ENCODE measurements at regions not wholly inside any gene's neighbourhood (a gene's known extent, or its start where the extent isn't known, plus 50 kb on each side); places are given as distances from the start of the nearest gene placed in this dataset.

DNA sequence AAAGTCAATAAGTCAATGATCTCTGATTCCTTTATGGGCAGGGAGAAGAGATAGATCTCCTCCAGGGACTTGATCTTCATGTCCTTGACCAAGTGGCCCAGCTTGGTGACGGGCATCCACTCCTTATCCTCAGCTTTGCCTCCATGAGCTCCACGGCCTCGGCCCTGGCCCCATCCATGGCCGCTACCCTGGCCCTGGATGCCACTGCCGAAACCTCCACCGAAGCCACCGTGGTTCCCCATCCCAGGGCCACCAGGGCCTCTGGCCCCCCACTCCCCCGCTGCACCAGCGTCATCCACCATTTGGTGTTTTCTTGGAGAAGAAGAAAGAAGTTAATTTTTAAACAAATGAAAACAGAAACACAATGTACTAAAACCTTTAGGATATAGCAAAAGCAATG lies 518.1 kb downstream of the GRXCR1 start:
- in situ Hi-C loops (cut with MboI): no loop called here
- no peaks in the 10 kb centered on the region for H3K79me2 ChIP-seq (ENCODE audit: control insufficient read depth, insufficient read depth, low read length)

DNA sequence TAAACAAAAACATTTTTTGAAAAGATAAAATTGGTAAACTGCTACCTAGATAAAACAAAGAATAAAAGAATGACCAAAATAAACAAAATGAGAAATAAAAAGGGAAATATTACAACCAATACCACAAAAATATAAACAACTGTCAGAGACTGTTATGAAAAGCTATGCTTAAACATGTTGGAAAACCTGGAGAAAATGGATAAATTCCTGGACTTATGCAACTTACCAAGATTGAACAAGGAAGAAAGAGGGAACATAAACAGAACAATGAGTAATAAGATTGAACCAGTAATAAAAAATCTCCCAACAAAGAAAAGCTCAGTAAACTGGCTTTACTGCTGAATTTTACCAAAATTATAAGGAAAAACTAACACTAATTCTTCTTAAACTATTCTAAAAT lies 518.7 kb downstream of the GRXCR1 start:
- ChIA-PET CTCF (ENCODE audit: low intra/inter-chr PET ratio) (no interaction called here), POLR2A (no interaction called here)
- FAIRE-seq (no peak), DNase-seq (ENCODE audit: extremely low read depth in 1 of 4, low spot score in 3 of 4) (no peak), ATAC-seq (no peak)
- Histone ChIP-seq H3K27me3 (ENCODE audit: control insufficient read depth in 2 of 2, insufficient read depth in 2 of 2, low read length in 2 of 2) (no peaks in the 10 kb centered on the region), H2AFZ (ENCODE audit: low read depth, low read length) (no peak overlapping the region), H3K9ac (ENCODE audit: insufficient read depth in 1 of 2, low read depth in 2 of 2, low read length in 2 of 2) (no peak overlapping the region), H3K79me2 (ENCODE audit: control insufficient read depth, insufficient read depth, low read length) (no peaks in the 10 kb centered on the region), H3K27ac (ENCODE audit: extremely low read depth, low read depth, low read length) (no peak overlapping the region), H3K9me3 (replicated peaks; ENCODE audit: control insufficient read depth, insufficient read depth, low read depth, low read length) (no peaks in the 10 kb centered on the region; the same call in 1 of the 2 replicates), H3K36me3 (ENCODE audit: control insufficient read depth, insufficient read depth, low read length) (no peaks in the 10 kb centered on the region), H3K9me1 (ENCODE audit: control insufficient read depth, insufficient read depth, low read length) (no peaks in the 10 kb centered on the region), H3K4me1 (replicated peaks in 1 of 2; ENCODE audit: control insufficient read depth in 2 of 2, insufficient read depth in 2 of 2, low read length in 2 of 2) (no peaks in the 10 kb centered on the region), H3K4me2 (ENCODE audit: insufficient read depth, low read length) (no peak overlapping the region), H4K20me1 (replicated peaks; ENCODE audit: control insufficient read depth, insufficient read depth, low read length) (no peaks in the 10 kb centered on the region), H3K4me3 (no peak overlapping the region)
- TF ChIP-seq, protein P1, sequence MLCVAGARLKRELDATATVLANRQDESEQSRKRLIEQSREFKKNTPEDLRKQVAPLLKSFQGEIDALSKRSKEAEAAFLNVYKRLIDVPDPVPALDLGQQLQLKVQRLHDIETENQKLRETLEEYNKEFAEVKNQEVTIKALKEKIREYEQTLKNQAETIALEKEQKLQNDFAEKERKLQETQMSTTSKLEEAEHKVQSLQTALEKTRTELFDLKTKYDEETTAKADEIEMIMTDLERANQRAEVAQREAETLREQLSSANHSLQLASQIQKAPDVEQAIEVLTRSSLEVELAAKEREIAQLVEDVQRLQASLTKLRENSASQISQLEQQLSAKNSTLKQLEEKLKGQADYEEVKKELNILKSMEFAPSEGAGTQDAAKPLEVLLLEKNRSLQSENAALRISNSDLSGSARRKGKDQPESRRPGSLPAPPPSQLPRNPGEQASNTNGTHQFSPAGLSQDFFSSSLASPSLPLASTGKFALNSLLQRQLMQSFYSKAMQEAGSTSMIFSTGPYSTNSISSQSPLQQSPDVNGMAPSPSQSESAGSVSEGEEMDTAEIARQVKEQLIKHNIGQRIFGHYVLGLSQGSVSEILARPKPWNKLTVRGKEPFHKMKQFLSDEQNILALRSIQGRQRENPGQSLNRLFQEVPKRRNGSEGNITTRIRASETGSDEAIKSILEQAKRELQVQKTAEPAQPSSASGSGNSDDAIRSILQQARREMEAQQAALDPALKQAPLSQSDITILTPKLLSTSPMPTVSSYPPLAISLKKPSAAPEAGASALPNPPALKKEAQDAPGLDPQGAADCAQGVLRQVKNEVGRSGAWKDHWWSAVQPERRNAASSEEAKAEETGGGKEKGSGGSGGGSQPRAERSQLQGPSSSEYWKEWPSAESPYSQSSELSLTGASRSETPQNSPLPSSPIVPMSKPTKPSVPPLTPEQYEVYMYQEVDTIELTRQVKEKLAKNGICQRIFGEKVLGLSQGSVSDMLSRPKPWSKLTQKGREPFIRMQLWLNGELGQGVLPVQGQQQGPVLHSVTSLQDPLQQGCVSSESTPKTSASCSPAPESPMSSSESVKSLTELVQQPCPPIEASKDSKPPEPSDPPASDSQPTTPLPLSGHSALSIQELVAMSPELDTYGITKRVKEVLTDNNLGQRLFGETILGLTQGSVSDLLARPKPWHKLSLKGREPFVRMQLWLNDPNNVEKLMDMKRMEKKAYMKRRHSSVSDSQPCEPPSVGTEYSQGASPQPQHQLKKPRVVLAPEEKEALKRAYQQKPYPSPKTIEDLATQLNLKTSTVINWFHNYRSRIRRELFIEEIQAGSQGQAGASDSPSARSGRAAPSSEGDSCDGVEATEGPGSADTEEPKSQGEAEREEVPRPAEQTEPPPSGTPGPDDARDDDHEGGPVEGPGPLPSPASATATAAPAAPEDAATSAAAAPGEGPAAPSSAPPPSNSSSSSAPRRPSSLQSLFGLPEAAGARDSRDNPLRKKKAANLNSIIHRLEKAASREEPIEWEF (CRISPR knock-in tag; IDR thresholded peaks at IDR 0.05): no peak
- TF ChIP-seq ZFP30 (CRISPR knock-in tag; IDR thresholded peaks at IDR 0.05; ENCODE audit: borderline replicate concordance): no peak
- no peak for TF ChIP-seq PTBP1 (IDR thresholded peaks at IDR 0.05; ENCODE audit: low read depth, low read length)
- no peak for TF ChIP-seq ZBTB1 (CRISPR knock-in tag; IDR thresholded peaks at IDR 0.05; ENCODE audit: borderline replicate concordance, low read depth)
- BruUV-seq (replicated peaks): no TSS peak
- in situ Hi-C loops (cut with MboI) (no loop called here), intact Hi-C loops (cut with micrococcal nuclease) (no loop called here)

More for the DNA sequence above, 518.1 kb downstream of the GRXCR1 start:
- Histone ChIP-seq H3K36me3 (ENCODE audit: control insufficient read depth, insufficient read depth, low read length) (no peaks in the 10 kb centered on the region), H2AFZ (ENCODE audit: low read depth, low read length) (no peak overlapping the region), H3K27me3 (ENCODE audit: control insufficient read depth in 2 of 2, insufficient read depth in 2 of 2, low read length in 2 of 2) (no peaks in the 10 kb centered on the region), H3K9ac (ENCODE audit: insufficient read depth in 1 of 2, low read depth in 2 of 2, low read length in 2 of 2) (no peak overlapping the region), H3K4me1 (replicated peaks in 1 of 2; ENCODE audit: control insufficient read depth in 2 of 2, insufficient read depth in 2 of 2, low read length in 2 of 2) (no peaks in the 10 kb centered on the region), H3K27ac (ENCODE audit: extremely low read depth, low read depth, low read length) (no peak overlapping the region), H3K4me3 (no peak overlapping the region), H4K20me1 (replicated peaks; ENCODE audit: control insufficient read depth, insufficient read depth, low read length) (no peaks in the 10 kb centered on the region), H3K4me2 (ENCODE audit: insufficient read depth, low read length) (no peak overlapping the region), H3K9me3 (replicated peaks; ENCODE audit: control insufficient read depth, insufficient read depth, low read depth, low read length) (no peaks in the 10 kb centered on the region; the same call in 1 of the 2 replicates), H3K9me1 (ENCODE audit: control insufficient read depth, insufficient read depth, low read length) (no peaks in the 10 kb centered on the region)
- DNase-seq (ENCODE audit: extremely low read depth in 1 of 4, low spot score in 3 of 4) (no peak), FAIRE-seq (no peak), ATAC-seq (no peak)
- TF ChIP-seq ZNF583 (CRISPR knock-in tag; IDR thresholded peaks at IDR 0.05): no peak
- TF ChIP-seq ERF (CRISPR knock-in tag; IDR thresholded peaks at IDR 0.05): no peak
- no peak for TF ChIP-seq ZNF140 (CRISPR knock-in tag; IDR thresholded peaks at IDR 0.05)
- no peak for TF ChIP-seq U2AF2 (optimal IDR thresholded peaks at IDR 0.05; ENCODE audit: low read depth, low read length)
- intact Hi-C loops (cut with micrococcal nuclease): no loop called here
- WGBS (ENCODE audit: insufficient coverage, low coverage, missing lambda C conversion rate): 0% methylated on average over 8 of the region's 9 CpGs
- ChIA-PET POLR2A (no interaction called here), CTCF (ENCODE audit: low intra/inter-chr PET ratio) (no interaction called here)
- no TSS peak for BruUV-seq (replicated peaks)
